ENCODE measurements at regions not wholly inside any gene's neighbourhood (a gene's known extent, or its start where the extent isn't known, plus 50 kb on each side); places are given as distances from the start of the nearest gene placed in this dataset.

GRCh38 chr4:22029803-22030202 is 81.2 kb upstream of the KCNIP4 start:
- no peak for DNase-seq (ENCODE audit: low spot score)

DNA sequence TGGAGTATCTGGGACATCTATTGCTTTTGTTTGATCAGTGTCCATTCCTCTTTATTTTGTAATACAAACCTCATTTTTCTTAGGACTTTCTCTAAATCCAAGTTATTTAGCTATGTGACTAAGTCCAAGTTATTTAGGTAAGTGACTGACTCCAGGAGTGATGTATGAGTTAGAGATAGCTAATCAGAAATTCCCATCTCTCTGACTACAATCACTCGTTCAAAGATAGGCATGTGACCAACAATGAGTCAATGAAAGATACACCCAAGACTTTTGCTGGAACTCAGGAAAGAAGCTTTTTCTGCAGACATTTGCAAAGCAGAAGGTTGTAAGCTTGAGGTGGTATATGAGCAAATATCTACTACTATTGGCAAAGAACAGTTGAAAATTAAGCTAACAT is 72.5 kb upstream of the KCNIP4 start:
- DNase-seq (ENCODE audit: low spot score) = no peak

DNA sequence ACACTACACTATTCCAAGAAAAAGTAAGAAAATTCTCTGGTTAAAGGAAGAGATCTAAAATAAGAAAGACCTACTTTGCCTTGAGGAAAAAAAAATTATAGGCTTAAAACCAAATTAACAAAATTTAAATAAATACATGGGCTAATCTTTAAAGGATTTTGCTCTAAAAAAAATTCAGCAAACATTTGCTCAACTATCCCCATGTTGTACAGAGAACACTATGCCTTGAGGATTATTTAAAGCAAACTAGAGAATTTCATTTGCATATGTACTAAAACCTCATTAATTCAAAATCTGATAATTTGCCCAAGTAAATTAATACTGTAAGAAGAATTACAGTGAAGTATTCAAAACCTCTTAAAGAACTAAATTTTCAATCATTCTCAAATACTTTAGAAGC is 71.6 kb upstream of the KCNIP4 start:
- DNase-seq (ENCODE audit: low spot score) = no peak

DNA sequence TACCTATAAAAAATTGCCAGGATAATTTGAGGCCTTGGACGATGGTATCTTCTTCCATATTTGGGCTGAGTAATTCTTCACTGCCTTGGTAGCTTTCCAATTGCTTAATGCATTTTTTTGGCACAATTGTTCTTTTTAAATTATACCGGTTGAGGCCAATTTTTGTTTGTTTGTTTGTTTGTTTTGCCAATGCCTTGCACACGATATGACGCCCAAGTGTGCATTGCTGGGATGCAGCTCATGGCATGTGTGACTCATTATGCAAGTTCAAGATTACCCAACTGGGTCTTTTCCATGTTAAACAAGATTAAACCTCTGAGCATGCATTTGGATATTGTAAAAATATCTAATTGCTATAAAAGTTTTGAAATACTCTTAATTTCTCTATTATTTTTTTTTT is 71.1 kb upstream of the KCNIP4 start:
- no peak for DNase-seq (ENCODE audit: low spot score)

- DNase-seq (ENCODE audit: low spot score) = no peak
Observed at GRCh38 chr4:22014222-22014741, 65.7 kb upstream of the KCNIP4 start.

DNA sequence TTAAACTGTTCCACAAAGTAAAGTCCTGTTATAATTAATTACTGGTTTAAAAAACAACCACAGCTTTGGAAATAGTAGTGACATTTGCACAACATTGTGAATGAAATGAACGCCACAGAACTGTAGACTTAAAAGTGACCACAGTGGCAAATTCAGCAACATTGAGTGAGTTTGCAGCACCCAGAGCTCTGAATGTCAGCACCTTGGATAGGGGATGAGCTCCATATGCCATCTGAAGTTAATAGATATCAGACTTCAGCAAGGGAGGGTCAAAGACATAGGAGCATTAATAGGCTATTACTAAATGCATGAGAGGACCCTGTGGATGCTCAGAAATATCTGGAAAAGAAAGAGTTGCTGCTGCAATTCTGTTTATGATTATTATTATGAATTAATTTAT is 55.3 kb upstream of the KCNIP4 start:
- no peak for DNase-seq (ENCODE audit: low spot score)
